Liver (tissue), 8 donors: ENCODE measurements at regions not wholly inside any gene's neighbourhood (a gene's known extent, or its start where the extent isn't known, plus 50 kb on each side); places are given as distances from the start of the nearest gene placed in this dataset.

Source experiments
- DNase-seq: peaks from one replicate; pipeline ENCODE4 v3.0.0-alpha.2; 2017; ENCODE audit warnings: low spot score
- H3K27ac ChIP-seq, 2 donors: one replicate each; pipeline ENCODE4 v1.7.0; 2013; ENCODE audit warnings: inconsistent platforms in 2 of 2, low read length in 2 of 2, control low read depth in 1 of 2, low read depth in 1 of 2, mild to moderate bottlenecking in 1 of 2
- H3K27me3 ChIP-seq, 4 donors: one replicate each; pipeline versions ENCODE4 v1.6.1 to v1.7.0; 2013; ENCODE audit warnings: low read length in 3 of 4, inconsistent platforms in 1 of 4, mild to moderate bottlenecking in 1 of 4, moderate library complexity in 1 of 4; ENCODE audit not compliant: control insufficient read depth in 4 of 4, insufficient read depth in 4 of 4
- H3K36me3 ChIP-seq, 4 donors: one replicate each; pipeline versions ENCODE4 v1.6.1 to v1.7.0; 2013; ENCODE audit warnings: low read length in 3 of 4, mild to moderate bottlenecking in 3 of 4, low read depth in 1 of 4, moderate library complexity in 1 of 4; ENCODE audit not compliant: control insufficient read depth in 4 of 4, insufficient read depth in 3 of 4
- H3K4me1 ChIP-seq, 4 donors: one replicate each; pipeline versions ENCODE4 v1.6.1 to v1.7.0; 2013; ENCODE audit warnings: low read length in 3 of 4, mild to moderate bottlenecking in 3 of 4, moderate library complexity in 1 of 4; ENCODE audit not compliant: control insufficient read depth in 4 of 4, insufficient read depth in 4 of 4
- H3K4me3 ChIP-seq, 3 donors: one replicate each; pipeline versions ENCODE4 v1.6.1 to v1.7.0; 2013; ENCODE audit warnings: low read length in 3 of 3, control low read depth in 1 of 3, low read depth in 1 of 3, mild to moderate bottlenecking in 1 of 3
- H3K9ac ChIP-seq, 2 donors: one replicate each; pipeline ENCODE4 v1.7.0; 2013; ENCODE audit warnings: low read length in 2 of 2, mild to moderate bottlenecking in 2 of 2, moderate library complexity in 2 of 2, control low read depth in 1 of 2, low read depth in 1 of 2
- H3K9me3 ChIP-seq, 4 donors: one replicate each; pipeline versions ENCODE4 v1.6.1 to v1.7.0; 2013; ENCODE audit warnings: low read length in 3 of 4; ENCODE audit not compliant: control insufficient read depth in 4 of 4
- ATF3 ChIP-seq: IDR thresholded peaks from 2 replicates; pipeline ENCODE4 v1.6.1; 2016; ENCODE audit warnings: antibody characterized with exemption
- CTCF ChIP-seq: fragments of 150-350 bp; IDR thresholded peaks from 2 replicates; pipeline ENCODE4 v1.5.1; 2017; ENCODE audit warnings: improper control_type of control experiment, low read depth, low read length; ENCODE audit not compliant: missing input control
- EGR1 ChIP-seq, 2 donors: IDR thresholded peaks; 2 replicates each; pipeline ENCODE4 v1.6.1; 2016 to 2018; ENCODE audit warnings: antibody characterized with exemption in 2 of 2, low read depth in 2 of 2
- FOXA1 ChIP-seq: IDR thresholded peaks from 2 replicates; pipeline ENCODE4 v1.6.1; 2016; ENCODE audit warnings: antibody characterized with exemption
- GABPA ChIP-seq, 2 donors: IDR thresholded peaks in 1 of 2; conservative IDR thresholded peaks in 1 of 2; 2 replicates each; pipeline ENCODE4 v1.6.1; 2016; ENCODE audit warnings: antibody characterized with exemption in 2 of 2, mild to moderate bottlenecking in 1 of 2, moderate library complexity in 1 of 2
- HNF4A ChIP-seq, 2 donors: conservative IDR thresholded peaks; 2 replicates each; pipeline ENCODE4 v1.6.1; 2016; ENCODE audit warnings: antibody characterized with exemption in 2 of 2, mild to moderate bottlenecking in 2 of 2
- HNF4G ChIP-seq: IDR thresholded peaks from 2 replicates; pipeline ENCODE4 v1.6.1; 2016; ENCODE audit warnings: antibody characterized with exemption
- JUND ChIP-seq, 2 donors: IDR thresholded peaks; 2 replicates each; pipeline ENCODE4 v1.6.1; 2016; ENCODE audit warnings: antibody characterized with exemption in 2 of 2
- MAX ChIP-seq: IDR thresholded peaks from 2 replicates; pipeline ENCODE4 v1.6.1; 2016; ENCODE audit warnings: antibody characterized with exemption
- NR2F2 ChIP-seq: IDR thresholded peaks from 2 replicates; pipeline ENCODE4 v1.6.1; 2016; ENCODE audit warnings: antibody characterized with exemption
- REST ChIP-seq: IDR thresholded peaks from 2 replicates; pipeline ENCODE4 v1.6.1; 2016; ENCODE audit warnings: antibody characterized with exemption, mild to moderate bottlenecking
- RXRA ChIP-seq, 2 donors: IDR thresholded peaks; 2 replicates each; pipeline ENCODE4 v1.6.1; 2017 to 2018; ENCODE audit warnings: antibody characterized with exemption in 2 of 2, mild to moderate bottlenecking in 1 of 2
- SP1 ChIP-seq: IDR thresholded peaks from 2 replicates; pipeline ENCODE4 v1.6.1; 2018; ENCODE audit warnings: antibody characterized with exemption, mild to moderate bottlenecking
- TAF1 ChIP-seq: conservative IDR thresholded peaks from 2 replicates; pipeline ENCODE4 v1.6.1; 2016; ENCODE audit warnings: antibody characterized with exemption, mild to moderate bottlenecking
- YY1 ChIP-seq: IDR thresholded peaks from 2 replicates; pipeline ENCODE4 v1.6.1; 2016; ENCODE audit warnings: antibody characterized with exemption, mild to moderate bottlenecking
- WGBS: extraction: QIAGEN DNeasy Blood & Tissue Kit; methylation state at CpG from one replicate; pipeline ENCODE4 v1.1.7; 2013; 5-methylcytosine and 5-hydroxymethylcytosine counted together
- donor health status: healthy.
- donor health status: healthy.
- donor health status: healthy.
- donor health status: healthy.
- donor health status: healthy.

GRCh38 chr6:139942331-139942730 is 567.9 kb upstream of the CITED2 start (continued):
- TF ChIP-seq GABPA (IDR thresholded peaks at IDR 0.05 in 1 of 2, conservative IDR thresholded peaks at IDR 0.05 in 1 of 2) = no peak
- TF ChIP-seq NR2F2 = no peak

GRCh38 chr6:139941826-139942225 is 567.4 kb upstream of the CITED2 start:
- no peak for DNase-seq
- Histone ChIP-seq H3K9ac (no peak overlapping the region), H3K27ac (no peak overlapping the region), H3K27me3 (no peaks in the 10 kb centered on the region), H3K36me3 (no peaks in the 10 kb centered on the region), H3K4me1 (no peaks in the 10 kb centered on the region), H3K4me3 (no peak overlapping the region), H3K9me3 (no peaks in the 10 kb centered on the region)
- TF ChIP-seq RXRA (IDR thresholded peaks at IDR 0.05) = no peak
- no peak for TF ChIP-seq GABPA (IDR thresholded peaks at IDR 0.05 in 1 of 2, conservative IDR thresholded peaks at IDR 0.05 in 1 of 2)
- TF ChIP-seq ATF3 = no peak
- no peak for TF ChIP-seq JUND (IDR thresholded peaks at IDR 0.05)
- TF ChIP-seq HNF4A (conservative IDR thresholded peaks at IDR 0.05) = no peak
- TF ChIP-seq REST = no peak
- TF ChIP-seq NR2F2 = no peak
- no peak for TF ChIP-seq SP1
- no peak for TF ChIP-seq YY1
- 25% methylated on average over 3 of the region's 3 CpGs for WGBS

- TF ChIP-seq SP1 = no peak
- no peak for TF ChIP-seq REST
- TF ChIP-seq HNF4G = no peak
- no peak for TF ChIP-seq CTCF
- TF ChIP-seq JUND (IDR thresholded peaks at IDR 0.05) = no peak
- TF ChIP-seq NR2F2 = no peak
- no peak for TF ChIP-seq MAX
- TF ChIP-seq TAF1 = no peak
- TF ChIP-seq GABPA (IDR thresholded peaks at IDR 0.05 in 1 of 2, conservative IDR thresholded peaks at IDR 0.05 in 1 of 2) = no peak
- TF ChIP-seq ATF3 = no peak
- TF ChIP-seq EGR1 (IDR thresholded peaks at IDR 0.05; ENCODE audit: low read depth in 2 of 2) = no peak
- TF ChIP-seq HNF4A (conservative IDR thresholded peaks at IDR 0.05) = no peak
- no peak for TF ChIP-seq FOXA1
- Histone ChIP-seq H3K9ac (no peak overlapping the region), H3K27me3 (no peaks in the 10 kb centered on the region), H3K4me1 (no peaks in the 10 kb centered on the region), H3K9me3 (no peaks in the 10 kb centered on the region), H3K27ac (no peak overlapping the region), H3K4me3 (no peak overlapping the region), H3K36me3 (no peaks in the 10 kb centered on the region)
- DNase-seq = no peak
- 75% methylated on average over 8 of the region's 8 CpGs for WGBS
Measured at GRCh38 chr6:139940741-139941729, 566.6 kb upstream of the CITED2 start.
